Peyer's patch (tissue), 4 donors: ENCODE measurements at regions not wholly inside any gene's neighbourhood (a gene's known extent, or its start where the extent isn't known, plus 50 kb on each side); places are given as distances from the start of the nearest gene placed in this dataset.

Source experiments
- CTCF ChIP-seq, 6 experiments: fragments of 450-650 bp in 4 of 6; fragments of 200-600 bp in 2 of 6; sonication (generic) in 1 of 6; IDR thresholded peaks; one replicate each; pipeline ENCODE4 v1.5.1; 2017 to 2019; ENCODE audit warnings: antibody characterized with exemption in 6 of 6, mild to moderate bottlenecking in 3 of 6, moderate library complexity in 1 of 6
- POLR2A ChIP-seq, 2 donors: fragments of 450-650 bp; IDR thresholded peaks; one replicate each; pipeline ENCODE4 v1.5.1; 2017; ENCODE audit warnings: antibody characterized with exemption in 2 of 2, mild to moderate bottlenecking in 2 of 2, moderate library complexity in 2 of 2

GRCh38 chr4:189128341-189128740 is 812.3 kb upstream of the FRG1 start:
- no peak for TF ChIP-seq POLR2A (IDR thresholded peaks at IDR 0.05)
- TF ChIP-seq CTCF (IDR thresholded peaks at IDR 0.05): no peak
